LNCaP clone FGC (cell line): ENCODE measurements at regions not wholly inside any gene's neighbourhood (a gene's known extent, or its start where the extent isn't known, plus 50 kb on each side); places are given as distances from the start of the nearest gene placed in this dataset.

Source experiments
- DNase-seq: peaks from one replicate; pipeline ENCODE4 v3.0.0-alpha.2; 2011; ENCODE audit warnings: low read depth
- H3K4me3 ChIP-seq: 2 replicates; pipeline ENCODE4 v1.5.1; 2011; ENCODE audit warnings: mild to moderate bottlenecking, low read depth, low read length, control low read depth
- CTCF ChIP-seq: IDR thresholded peaks from 2 replicates; pipeline ENCODE4 v1.5.1; 2012; ENCODE audit warnings: mild to moderate bottlenecking; ENCODE audit not compliant: control insufficient read depth, insufficient read depth; ENCODE audit errors: extremely low read depth

DNA sequence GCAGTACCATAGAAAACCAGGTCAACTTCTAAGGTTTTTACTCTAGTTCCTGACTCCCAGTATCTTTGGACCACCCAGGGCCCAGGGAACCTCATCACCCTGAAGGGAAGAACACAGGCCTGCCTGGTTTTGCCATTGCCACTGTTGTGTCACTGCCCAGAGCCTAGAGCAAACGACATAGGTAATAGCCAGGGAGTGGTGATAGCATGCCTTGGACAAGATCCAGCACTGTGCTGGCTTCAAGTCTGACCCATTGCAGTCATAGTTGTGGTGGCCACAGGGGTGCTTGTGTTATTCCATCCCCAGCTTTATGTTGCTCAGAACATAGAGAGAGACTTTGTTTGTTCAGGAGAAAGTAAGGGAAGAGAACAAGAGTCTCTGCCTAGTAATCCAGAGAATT, 2310.2 kb downstream of the LRRC4C start:
- TF ChIP-seq CTCF = no peak
- no peak for DNase-seq
- no peak overlapping the region for H3K4me3 ChIP-seq

DNA sequence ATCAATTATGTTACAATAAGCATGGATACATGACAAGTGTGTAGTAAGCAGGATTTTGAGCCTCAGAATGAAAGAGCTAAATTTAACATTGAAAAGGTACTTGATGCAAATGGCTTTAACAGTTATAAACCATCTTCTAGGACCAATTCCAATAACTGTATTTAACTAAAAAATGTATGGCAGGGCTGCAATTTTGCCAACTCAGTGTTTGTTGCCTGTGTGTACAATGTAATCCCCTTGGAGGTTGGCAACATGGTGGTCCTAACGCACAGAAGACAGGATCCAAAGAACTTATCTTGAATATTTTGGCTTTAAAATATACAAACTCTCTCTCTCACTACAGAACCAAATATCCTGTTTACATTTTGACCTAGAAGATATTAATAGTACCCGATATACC, 2314.1 kb downstream of the LRRC4C start:
- H3K4me3 ChIP-seq = no peak overlapping the region
- no peak for DNase-seq
- no peak for TF ChIP-seq CTCF

- no peak overlapping the region for H3K4me3 ChIP-seq
- no peak for TF ChIP-seq CTCF
- DNase-seq = no peak
Observed at GRCh38 chr11:39144351-39145130, 2314.9 kb downstream of the LRRC4C start.

GRCh38 chr11:39139581-39139980, 2319.9 kb downstream of the LRRC4C start:
- DNase-seq = no peak
- no peak overlapping the region for H3K4me3 ChIP-seq

DNA sequence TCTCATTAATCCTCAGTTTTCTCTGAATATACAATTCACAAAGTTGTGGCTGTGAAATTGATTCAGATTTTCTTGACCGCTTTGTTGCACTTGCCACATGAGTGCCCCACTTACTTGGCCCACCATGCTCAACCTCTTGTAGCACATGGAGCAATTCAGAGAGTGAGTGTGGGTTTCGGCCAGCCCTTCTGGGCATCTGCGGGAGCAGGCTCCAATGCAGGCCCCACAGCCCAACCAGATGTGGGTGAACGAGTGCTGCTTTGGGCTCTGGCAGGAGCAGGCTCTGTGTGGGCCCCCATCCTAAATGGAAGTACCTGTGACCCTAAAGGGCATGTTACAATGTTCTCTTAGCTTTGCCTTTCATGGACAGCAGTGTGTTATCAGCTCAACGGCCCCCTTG, 2338.6 kb downstream of the LRRC4C start:
- no peak for TF ChIP-seq CTCF
- no peak overlapping the region for H3K4me3 ChIP-seq
- no peak for DNase-seq

More at GRCh38 chr11:39139581-39139980, 2319.9 kb downstream of the LRRC4C start:
- TF ChIP-seq CTCF = no peak

GRCh38 chr11:39113606-39114005, 2345.8 kb downstream of the LRRC4C start:
- DNase-seq = no peak
- H3K4me3 ChIP-seq = no peak overlapping the region
- TF ChIP-seq CTCF = no peak

- no peak for DNase-seq
- TF ChIP-seq CTCF = no peak
- no peak overlapping the region for H3K4me3 ChIP-seq
Observed at GRCh38 chr11:39102236-39102635, 2357.2 kb downstream of the LRRC4C start.
